NCI-H69 (cell line): ENCODE measurements at regions not wholly inside any gene's neighbourhood (a gene's known extent, or its start where the extent isn't known, plus 50 kb on each side); places are given as distances from the start of the nearest gene placed in this dataset.

Experiments used
- DNase-seq: peaks from one replicate; lab custom pipeline; 2025; lab: John Stamatoyannopoulos, UW

- no peak for DNase-seq
These were observed 602.9 kb upstream of the ATP2B1 start for GRCh38 chr12:90311561-90311960.

- no peak for DNase-seq
These were observed 596.7 kb upstream of the ATP2B1 start for GRCh38 chr12:90305379-90305778.

DNA sequence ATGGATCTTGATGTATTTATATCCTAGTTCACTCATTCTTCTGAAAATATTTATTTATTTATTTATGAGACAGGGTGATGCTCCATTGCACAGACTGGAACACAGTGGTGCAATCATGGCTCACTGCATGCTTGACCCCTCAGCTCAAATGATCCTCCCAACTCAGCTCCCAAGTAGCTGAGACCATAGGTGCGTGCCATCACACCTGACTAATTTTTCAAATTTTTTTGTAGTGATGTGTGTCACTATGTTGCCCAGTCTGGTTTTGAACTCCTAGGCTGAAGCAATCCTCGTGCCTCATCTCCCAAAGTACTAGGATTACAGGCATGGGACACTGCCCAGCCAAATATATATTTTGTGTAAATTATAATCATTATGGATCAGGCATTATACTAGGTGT is 595.6 kb upstream of the ATP2B1 start:
- DNase-seq, result no peak

GRCh38 chr12:90303771-90304170 is 595.1 kb upstream of the ATP2B1 start:
- no peak for DNase-seq

GRCh38 chr12:90301561-90302133 is 593.0 kb upstream of the ATP2B1 start:
- DNase-seq, result no peak

- no peak for DNase-seq
These were observed 592.5 kb upstream of the ATP2B1 start for GRCh38 chr12:90301095-90301494.

- DNase-seq, result no peak
These were observed 591.0 kb upstream of the ATP2B1 start for GRCh38 chr12:90299666-90300065.

DNA sequence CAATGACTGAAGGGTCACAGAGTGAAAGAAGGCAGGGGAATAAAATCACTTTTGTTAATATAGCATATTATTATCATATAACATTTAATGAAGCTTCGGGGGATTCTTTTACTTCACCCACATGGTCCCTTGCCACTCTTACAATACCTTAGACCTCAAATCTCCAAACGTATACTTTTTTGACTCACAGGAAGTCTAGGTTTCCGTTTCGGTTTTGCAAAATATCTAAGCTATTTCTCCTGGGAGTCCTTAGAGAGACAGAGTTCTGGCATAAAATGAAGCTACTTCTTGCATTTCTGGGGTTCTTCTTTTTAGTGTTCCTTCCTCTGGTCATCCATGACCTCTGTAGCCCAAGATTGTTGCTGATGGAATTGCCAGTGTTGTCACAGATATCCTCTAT is 590.5 kb upstream of the ATP2B1 start:
- no peak for DNase-seq

GRCh38 chr12:90298289-90298948 is 589.8 kb upstream of the ATP2B1 start:
- no peak for DNase-seq

GRCh38 chr12:90295858-90296257 is 587.2 kb upstream of the ATP2B1 start:
- DNase-seq, result no peak

- DNase-seq, result no peak
These were observed 583.5 kb upstream of the ATP2B1 start for GRCh38 chr12:90292183-90292582.

DNA sequence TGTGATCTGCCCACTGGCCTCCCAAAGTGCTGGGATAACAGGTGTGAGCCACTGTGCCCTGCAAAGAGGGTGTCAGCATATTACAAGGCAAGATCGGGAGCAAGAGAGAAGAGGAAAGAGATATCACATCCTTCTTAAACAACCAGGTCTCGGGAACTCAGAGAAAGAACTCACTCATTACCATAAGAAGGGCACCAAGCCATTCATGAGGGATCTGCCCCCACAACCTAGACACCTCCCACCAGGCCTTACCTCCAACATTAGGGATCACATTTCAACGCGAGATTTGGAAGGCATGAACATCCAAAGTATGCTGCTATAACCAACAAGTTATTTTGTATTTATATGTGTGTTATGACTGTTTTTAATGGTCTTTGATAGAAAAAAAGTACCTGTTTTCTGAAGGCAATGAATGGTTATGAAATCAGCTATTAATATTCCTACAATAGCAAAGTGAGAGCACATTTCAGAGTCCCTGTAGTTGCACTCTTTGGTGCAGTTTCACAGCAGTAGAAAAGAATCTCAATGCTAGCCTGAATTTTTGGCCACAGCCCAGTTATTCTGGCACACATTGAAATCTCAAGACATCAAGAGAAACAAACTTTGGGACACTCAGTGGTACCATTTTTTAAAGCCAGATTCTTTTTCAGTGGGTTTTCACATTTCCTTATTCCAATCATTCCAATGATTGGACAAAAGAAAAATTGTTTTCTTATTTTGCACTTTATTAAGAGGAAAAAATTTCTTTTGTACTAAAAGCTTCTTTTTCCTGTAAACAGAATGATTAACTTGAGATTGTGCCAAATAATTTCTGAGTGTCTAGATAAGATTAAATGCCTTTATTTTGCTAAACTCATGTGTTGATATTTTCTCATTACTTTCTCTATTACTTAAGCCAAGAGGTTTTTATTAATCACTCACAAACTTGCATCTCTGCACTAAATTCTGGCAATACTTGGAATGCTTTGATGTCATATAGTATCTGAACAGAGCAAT is 582.6 kb upstream of the ATP2B1 start:
- DNase-seq, result no peak

DNA sequence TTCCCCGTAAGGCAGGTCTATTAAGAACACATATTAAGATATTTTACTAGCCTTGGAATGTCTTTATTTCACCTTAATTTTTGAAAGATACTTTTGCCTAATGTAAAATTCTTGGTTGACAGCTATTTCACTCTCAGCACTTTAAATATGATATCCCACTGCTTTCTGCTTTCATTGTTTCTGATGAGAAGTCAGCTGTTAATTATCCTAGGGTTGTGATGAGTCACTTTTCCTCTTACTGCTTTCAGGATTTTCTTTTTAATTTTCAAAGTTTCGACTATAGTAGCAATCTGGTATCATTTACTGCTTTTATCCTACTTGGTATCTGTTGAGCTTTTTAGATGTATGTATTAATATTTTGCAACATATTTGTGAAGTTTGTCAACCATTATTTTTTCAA is 578.9 kb upstream of the ATP2B1 start:
- peak; percentile 5 for DNase-seq

DNA sequence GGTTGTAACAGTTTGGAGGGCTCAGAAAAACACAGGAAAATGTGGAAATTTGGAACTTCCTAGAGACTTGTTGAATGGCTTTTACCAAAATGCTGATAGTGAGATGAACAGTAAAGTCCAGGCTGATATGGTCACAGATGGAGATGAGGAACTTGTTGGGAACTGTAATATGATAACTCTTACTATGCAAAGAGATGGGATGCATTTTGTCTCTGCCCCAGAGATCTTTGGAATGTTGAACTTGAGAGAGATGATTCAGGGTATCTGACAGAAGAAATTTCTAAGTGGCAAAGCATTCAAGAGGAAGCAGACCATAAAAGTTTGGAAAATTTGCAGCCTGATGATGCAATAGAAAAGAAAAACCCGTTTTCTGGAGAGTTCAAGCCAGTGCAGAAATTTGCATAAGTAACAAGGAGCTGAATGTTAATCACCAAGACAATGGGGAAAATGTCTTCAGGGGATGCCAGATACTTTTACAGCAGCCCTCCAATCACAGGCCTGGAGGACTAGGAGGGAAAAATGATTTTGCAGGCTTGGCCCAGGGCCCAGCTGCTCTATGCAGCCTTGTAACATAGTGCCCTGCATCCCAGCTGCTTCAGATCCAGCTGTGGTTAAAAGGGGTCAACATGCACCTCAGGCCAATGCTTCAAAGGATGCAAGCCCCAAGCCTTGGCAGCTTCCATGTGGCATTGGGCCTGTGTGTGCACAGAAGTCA is 572.7 kb upstream of the ATP2B1 start:
- DNase-seq, result no peak

GRCh38 chr12:90280564-90281058 is 572.0 kb upstream of the ATP2B1 start:
- no peak for DNase-seq

DNA sequence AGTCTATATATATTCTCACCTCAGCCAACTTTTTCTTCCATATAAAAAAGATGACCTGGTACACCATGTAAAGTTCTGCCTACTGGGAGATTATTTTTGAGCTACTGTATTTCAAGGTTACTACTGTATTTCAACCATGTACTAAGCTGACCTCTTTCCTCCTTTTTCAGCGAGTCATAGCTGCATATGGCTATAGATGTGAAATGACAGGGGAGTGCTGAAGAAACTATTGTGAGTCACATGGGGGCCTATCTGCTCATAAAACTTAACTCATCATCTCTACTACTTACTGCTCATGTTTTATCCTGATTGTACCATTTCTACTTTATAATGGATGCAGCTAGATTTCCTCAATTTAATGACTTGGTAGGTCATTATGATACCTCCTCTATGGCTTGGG is 571.4 kb upstream of the ATP2B1 start:
- DNase-seq, result no peak

DNA sequence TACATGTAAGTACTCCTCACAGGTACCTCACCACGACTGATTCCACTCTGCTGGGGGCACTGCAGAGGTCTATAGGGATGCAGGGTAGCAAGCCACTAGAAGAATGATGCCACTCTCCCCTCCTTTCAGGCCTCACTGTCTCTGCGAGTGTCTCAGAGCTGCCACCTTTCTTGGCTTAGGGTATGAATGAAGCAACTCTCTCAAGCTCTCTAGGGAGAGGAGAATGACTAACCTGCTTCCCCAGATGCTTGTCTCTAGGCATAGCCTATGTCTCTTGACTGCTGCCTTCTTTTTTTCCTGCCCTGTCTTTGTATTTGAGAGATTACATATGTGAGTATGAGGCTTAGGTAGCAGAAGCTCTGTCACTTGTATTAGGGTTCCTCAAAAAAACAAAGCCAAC is 566.5 kb upstream of the ATP2B1 start:
- DNase-seq, result no peak

- DNase-seq, result no peak
These were observed 565.8 kb upstream of the ATP2B1 start for GRCh38 chr12:90274407-90274806.

DNA sequence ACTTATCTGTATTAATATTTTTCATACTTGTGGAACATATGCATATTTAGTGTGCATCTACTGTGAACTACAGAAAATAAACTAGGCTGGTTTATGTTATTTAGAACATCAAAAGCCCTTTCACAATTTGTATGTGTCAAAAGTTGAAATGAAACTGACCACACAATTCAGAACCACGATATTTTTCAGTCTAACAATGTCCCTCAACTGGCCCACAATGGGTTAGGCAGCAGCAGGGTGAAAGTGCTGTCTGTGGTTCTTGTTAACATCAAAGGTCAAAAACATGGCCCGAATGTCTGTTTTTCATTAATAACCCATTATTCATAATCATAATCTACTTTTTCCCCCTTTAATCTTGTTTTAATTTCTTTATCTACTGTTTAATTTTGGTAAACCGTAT is 559.9 kb upstream of the ATP2B1 start:
- DNase-seq, result no peak

- DNase-seq, result no peak
These were observed 553.6 kb upstream of the ATP2B1 start for GRCh38 chr12:90262251-90262650.

DNA sequence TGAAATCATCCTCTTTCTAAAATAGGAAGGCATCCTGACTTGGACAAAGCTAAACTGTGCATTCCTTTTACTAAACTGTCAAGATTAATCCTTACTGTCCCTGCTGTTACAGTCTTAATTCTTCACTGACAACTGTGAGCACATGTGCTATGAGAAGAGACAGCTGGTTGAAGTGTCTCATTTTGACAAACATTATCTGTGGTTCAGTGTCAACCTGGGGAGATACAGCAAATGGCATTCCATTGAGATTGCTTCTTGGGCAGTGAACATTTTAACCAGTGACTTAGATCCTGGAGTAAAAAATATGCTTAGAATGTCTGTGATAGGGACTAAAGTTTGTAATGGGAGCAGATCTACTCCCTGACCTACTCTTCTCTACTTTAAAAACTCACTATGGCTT is 552.6 kb upstream of the ATP2B1 start:
- peak; percentile 34 for DNase-seq

DNA sequence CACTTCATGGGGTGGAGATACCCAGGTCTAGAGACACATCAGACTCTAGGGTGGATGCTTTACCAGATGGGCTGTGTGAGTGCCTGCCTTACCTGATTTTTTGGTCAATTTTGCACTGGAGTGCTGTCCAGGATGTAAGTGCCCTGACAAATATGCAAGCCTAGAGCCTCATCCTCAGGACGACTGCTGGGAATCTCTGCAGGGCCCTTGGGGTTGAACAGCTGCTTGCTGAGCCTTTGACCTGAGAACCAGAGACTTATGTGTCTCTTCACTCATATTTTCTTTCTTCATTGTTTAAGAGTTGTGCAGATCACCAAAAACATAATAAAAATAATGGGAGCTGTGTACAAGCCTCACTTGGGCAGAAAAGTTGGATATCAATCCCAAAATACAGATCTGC is 551.5 kb upstream of the ATP2B1 start:
- peak; percentile 27 for DNase-seq
